ENCODE measurements at regions not wholly inside any gene's neighbourhood (a gene's known extent, or its start where the extent isn't known, plus 50 kb on each side); places are given as distances from the start of the nearest gene placed in this dataset.

GRCh38 chr20:24816907-24817306 is 132.2 kb upstream of the CST7 start:
- Histone ChIP-seq H3K27ac (no peak overlapping the region), H3K4me3 (no peak overlapping the region), H3K27me3 (peaks cover 4% of the 10 kb centered on the region), H3K36me3 (no peaks in the 10 kb centered on the region), H3K4me1 (no peaks in the 10 kb centered on the region), H3K9me3 (no peaks in the 10 kb centered on the region)
- no peak for TF ChIP-seq POLR2AphosphoS5 (IDR thresholded peaks at IDR 0.05)
- TF ChIP-seq CTCF (IDR thresholded peaks at IDR 0.05), result no peak
- no peak for ATAC-seq
- 43 to 67% methylated on average over 2 to 3 of the region's 4 CpGs for WGBS, 2 donors (ENCODE audit: low coverage in 1 of 2)

GRCh38 chr20:24817351-24817750 is 131.7 kb upstream of the CST7 start:
- 54% methylated on average over 3 of the region's 6 CpGs; no CpG with 5 or more reads in 1 of the 2 donors for WGBS, 2 donors (ENCODE audit: low coverage in 1 of 2)
- Histone ChIP-seq H3K4me1 (no peaks in the 10 kb centered on the region), H3K9me3 (no peaks in the 10 kb centered on the region), H3K4me3 (no peak overlapping the region), H3K27ac (no peak overlapping the region), H3K36me3 (no peaks in the 10 kb centered on the region), H3K27me3 (no peaks in the 10 kb centered on the region)
- TF ChIP-seq POLR2AphosphoS5 (IDR thresholded peaks at IDR 0.05) (no peak), CTCF (IDR thresholded peaks at IDR 0.05) (no peak), POLR2A (IDR thresholded peaks at IDR 0.05) (no peak), EP300 (IDR thresholded peaks at IDR 0.05) (no peak)
- ATAC-seq, result no peak

- no peak for TF ChIP-seq EP300 (IDR thresholded peaks at IDR 0.05)
- TF ChIP-seq CTCF (IDR thresholded peaks at IDR 0.05), result no peak
- TF ChIP-seq POLR2A (IDR thresholded peaks at IDR 0.05), result no peak
- TF ChIP-seq POLR2AphosphoS5 (IDR thresholded peaks at IDR 0.05), result no peak
- no peak overlapping the region for H3K27ac ChIP-seq
- H3K4me3 ChIP-seq, result no peak overlapping the region
- no peaks in the 10 kb centered on the region for H3K4me1 ChIP-seq
- 92% methylated on average over 2 of the region's 5 CpGs; no CpG with 5 or more reads in 1 of the 2 donors for WGBS, 2 donors (ENCODE audit: low coverage in 1 of 2)
- no peaks in the 10 kb centered on the region for H3K9me3 ChIP-seq
- H3K27me3 ChIP-seq, result no peaks in the 10 kb centered on the region
- H3K36me3 ChIP-seq, result no peaks in the 10 kb centered on the region
- ATAC-seq, result no peak
Measured at GRCh38 chr20:24818056-24818455, 131.0 kb upstream of the CST7 start.

GRCh38 chr20:24819331-24819965 is 129.6 kb upstream of the CST7 start:
- no peak for TF ChIP-seq EP300 (IDR thresholded peaks at IDR 0.05)
- TF ChIP-seq POLR2AphosphoS5 (IDR thresholded peaks at IDR 0.05), result no peak
- no peak for TF ChIP-seq CTCF (IDR thresholded peaks at IDR 0.05)
- no peak for TF ChIP-seq POLR2A (IDR thresholded peaks at IDR 0.05)
- WGBS, 2 donors (ENCODE audit: low coverage in 1 of 2), result 83 to 100% methylated on average over 4 to 7 of the region's 14 CpGs
- H3K4me3 ChIP-seq, result no peak overlapping the region

GRCh38 chr20:24820345-24820744 is 128.7 kb upstream of the CST7 start:
- H3K4me1 ChIP-seq, result no peaks in the 10 kb centered on the region
- no peak overlapping the region for H3K4me3 ChIP-seq
- WGBS, 2 donors (ENCODE audit: low coverage in 1 of 2), result 59 to 83% methylated on average over 2 of the region's 6 CpGs
- no peaks in the 10 kb centered on the region for H3K36me3 ChIP-seq
- H3K9me3 ChIP-seq, result no peaks in the 10 kb centered on the region
- H3K27ac ChIP-seq, result no peak overlapping the region
- no peak for ATAC-seq
- H3K27me3 ChIP-seq, result no peaks in the 10 kb centered on the region
- no peak for TF ChIP-seq CTCF (IDR thresholded peaks at IDR 0.05)
- TF ChIP-seq POLR2AphosphoS5 (IDR thresholded peaks at IDR 0.05), result no peak
- no peak for TF ChIP-seq EP300 (IDR thresholded peaks at IDR 0.05)
- no peak for TF ChIP-seq POLR2A (IDR thresholded peaks at IDR 0.05)

More at GRCh38 chr20:24819331-24819965, 129.6 kb upstream of the CST7 start:
- Histone ChIP-seq H3K4me1 (no peaks in the 10 kb centered on the region), H3K36me3 (no peaks in the 10 kb centered on the region), H3K27me3 (no peaks in the 10 kb centered on the region), H3K27ac (no peak overlapping the region), H3K9me3 (no peaks in the 10 kb centered on the region)
- ATAC-seq, result no peak

Data from gastroesophageal sphincter (tissue), 4 donors.